NCI-H2107 (cell line): ENCODE measurements at regions not wholly inside any gene's neighbourhood (a gene's known extent, or its start where the extent isn't known, plus 50 kb on each side); places are given as distances from the start of the nearest gene placed in this dataset.

Experiments
- DNase-seq: peaks from one replicate; lab custom pipeline; 2025; lab: John Stamatoyannopoulos, UW

DNA sequence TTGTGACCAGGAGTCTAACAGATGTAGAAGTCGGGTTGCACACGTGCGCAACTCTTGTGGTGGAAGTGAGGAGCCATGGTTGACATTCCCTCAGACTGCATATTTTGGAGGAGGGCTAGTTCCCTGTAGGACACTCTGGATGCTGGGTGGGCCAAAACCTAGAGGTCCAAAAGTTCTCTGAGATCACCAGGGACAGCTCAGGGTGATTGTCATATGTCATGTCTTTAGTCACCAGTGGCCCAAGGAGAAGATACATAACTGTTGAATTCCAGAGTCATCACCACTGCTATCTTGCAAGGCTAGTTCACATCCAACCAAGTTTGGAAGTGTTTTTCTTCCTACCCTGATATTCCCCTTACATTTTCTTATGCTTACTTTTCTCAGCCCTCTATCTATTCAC lies 95.2 kb upstream of the C3orf80 start:
- DNase-seq: no peak

DNA sequence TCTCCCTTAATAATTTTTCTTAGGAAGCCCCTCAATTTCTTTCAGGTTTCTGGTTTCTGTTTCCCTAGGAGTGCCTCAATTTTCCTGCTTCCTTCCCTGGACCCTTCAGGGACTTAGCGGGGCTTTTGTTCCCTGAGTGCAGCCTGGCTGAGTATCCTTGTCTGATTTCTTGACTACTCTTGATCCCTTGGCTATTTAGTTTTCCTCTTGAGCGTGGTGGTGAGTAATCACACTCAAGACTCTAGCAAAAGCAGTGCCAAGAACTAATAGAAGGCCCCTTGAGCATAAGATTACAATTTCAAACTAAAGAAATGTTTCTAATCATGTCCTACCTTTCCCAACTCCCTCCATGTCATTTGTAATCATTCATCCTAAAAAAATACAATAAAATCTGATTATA lies 94.3 kb upstream of the C3orf80 start:
- no peak for DNase-seq

DNA sequence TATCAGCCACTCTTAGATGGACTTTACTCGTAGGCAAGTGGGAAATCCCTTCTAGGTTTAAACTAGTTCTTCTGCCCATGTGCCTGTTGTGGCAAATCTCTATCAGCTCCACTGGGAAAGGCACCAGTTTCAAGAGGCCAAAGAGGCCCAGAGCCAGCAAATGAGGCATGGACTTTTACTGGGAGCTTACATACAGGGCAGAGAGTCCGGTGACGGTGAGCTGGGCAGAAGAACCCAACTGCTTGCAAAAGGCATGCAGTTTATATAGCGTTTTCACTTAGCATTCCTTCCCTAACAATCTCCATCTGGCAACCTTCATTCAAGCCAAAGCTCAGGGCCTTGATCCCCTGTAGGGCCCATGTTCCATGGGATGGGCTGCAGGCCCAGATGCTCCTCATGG lies 93.0 kb upstream of the C3orf80 start:
- no peak for DNase-seq

- no peak for DNase-seq
Observed at GRCh38 chr3:160133757-160134156, 91.5 kb upstream of the C3orf80 start.

DNA sequence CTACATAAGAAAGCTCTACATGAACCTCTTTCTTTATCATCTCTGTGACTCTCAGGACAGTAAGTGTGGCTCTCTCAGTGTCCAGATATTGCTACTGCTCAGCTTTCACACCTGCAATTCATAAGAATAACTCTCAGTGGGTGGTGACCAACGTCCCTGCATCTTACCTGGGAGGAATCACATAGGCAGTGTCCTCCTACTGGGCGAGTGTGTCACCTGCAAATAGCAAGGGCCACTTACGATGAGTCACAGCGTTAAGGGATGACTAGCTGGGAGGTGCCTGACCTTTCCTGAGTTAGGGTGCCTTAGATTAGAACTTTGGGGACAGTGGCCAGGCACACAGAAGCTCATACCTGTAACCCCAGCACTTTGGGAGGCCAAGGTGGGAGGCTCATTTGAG lies 90.8 kb upstream of the C3orf80 start:
- no peak for DNase-seq

GRCh38 chr3:160134964-160135363 lies 90.3 kb upstream of the C3orf80 start:
- DNase-seq: no peak

GRCh38 chr3:160135851-160136250 lies 89.4 kb upstream of the C3orf80 start:
- no peak for DNase-seq

- DNase-seq: no peak
Observed at GRCh38 chr3:160136421-160136820, 88.8 kb upstream of the C3orf80 start.

DNA sequence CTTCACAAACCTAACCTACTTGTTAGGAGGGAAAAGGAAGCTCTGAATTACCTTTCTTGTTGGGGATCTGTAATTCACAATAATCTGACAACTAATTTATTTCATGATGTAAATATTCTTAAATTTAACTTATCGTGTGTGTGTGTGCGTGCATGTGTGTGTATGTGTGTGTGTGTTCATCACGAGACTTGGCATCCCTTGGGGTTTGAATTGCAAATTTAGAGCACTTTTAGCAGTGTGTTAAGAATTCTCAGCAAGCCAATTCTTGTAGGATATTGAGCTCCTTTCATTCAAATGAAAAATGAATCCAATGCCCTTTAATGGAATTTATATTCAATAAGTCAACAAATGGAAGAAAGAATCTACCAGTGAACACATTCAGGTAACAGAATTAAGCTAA lies 85.9 kb upstream of the C3orf80 start:
- DNase-seq: no peak

DNA sequence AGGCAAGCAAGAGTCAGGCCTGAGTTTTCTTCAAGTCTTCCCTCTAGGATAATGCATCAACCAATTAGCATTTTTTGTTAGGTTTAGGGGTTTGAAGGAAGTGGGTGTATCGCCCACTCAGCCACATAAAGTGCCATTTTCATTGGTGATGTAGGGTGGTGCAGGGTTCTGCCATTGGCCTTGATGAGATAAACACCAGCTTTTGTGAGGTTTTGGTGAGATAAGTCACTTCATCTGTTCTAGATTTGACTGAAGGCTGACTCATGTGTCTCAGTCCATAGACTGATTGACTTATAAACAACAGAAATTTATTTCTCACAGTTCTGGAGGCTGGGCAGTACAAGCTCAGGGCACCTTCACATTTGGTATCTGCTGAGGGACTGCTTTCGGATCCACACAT lies 84.5 kb upstream of the C3orf80 start:
- DNase-seq: no peak

GRCh38 chr3:160141485-160142185 lies 83.6 kb upstream of the C3orf80 start:
- DNase-seq: no peak

DNA sequence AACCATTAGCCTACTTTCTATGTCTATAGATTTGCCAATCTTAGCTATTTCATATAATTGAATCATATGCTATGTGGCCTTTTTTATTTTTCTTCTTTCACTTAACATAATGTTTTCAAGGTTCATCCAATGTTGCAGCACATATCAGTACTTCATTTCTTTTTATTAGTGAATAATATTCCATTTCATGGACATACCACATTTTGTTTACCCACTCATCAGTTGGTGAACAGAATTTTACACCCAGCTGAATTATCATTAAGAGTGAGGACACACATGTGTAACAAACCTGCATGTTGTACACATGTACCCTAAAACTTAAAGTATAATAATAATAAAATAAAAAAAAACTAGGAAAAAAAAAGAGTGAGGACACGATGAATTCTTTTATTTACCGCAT lies 81.7 kb upstream of the C3orf80 start:
- no peak for DNase-seq

DNA sequence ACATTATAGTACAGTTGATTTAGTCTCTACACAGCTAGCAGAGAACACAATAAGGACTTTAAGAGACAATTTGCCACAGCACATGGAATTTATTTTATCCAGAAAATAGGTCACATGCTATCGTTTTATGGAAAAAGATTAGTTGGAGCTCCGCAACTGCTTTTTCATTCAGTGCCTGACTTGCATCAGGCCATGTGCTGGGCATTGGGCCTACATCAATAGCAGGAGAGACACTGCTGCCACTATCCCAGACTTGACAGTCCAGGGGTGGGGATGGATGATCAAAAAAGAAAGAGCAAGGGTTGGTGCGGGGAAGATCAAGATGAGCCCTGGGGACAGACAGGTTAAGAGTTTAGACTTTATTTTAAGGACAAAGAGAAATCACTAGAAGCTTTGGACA lies 75.2 kb upstream of the C3orf80 start:
- no peak for DNase-seq

- no peak for DNase-seq
Observed at GRCh38 chr3:160150525-160150924, 74.7 kb upstream of the C3orf80 start.

DNA sequence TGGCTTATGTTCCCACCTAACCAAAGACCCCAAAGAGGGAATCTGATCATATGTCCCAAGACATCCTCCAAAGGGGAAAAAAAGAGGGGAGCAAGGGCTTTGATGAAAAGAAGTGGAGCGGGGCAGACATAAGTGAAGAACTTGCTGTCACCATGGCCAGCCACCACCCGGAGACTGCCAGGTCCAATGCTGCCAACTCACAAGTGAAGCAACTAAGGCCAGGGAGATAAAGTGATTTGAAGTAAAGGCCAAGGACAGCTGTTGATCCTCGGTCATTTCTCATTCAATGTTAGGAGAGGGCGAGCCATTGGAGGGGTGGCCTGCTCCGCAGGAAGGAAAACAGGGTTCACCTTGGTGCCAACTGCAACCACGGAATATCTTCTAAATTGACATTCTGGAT lies 72.6 kb upstream of the C3orf80 start:
- DNase-seq: no peak

DNA sequence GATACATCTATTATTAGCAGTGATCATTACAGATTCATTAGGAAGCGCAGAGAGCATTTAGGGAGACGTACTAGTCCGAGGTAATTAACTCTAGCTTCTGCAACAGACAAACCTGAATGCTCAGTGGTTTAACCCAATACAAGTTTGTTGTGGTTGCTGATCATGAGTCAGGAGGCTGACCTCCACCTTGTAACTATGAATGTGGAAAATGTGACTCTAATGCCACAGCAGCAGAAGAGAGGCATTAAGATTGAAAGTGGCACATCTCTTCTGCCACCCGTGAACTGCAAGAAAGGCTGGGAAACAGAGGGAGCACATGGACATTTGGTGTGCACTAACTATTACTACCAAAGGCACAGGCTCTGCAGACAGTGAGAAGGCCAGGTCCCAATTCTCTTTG lies 71.2 kb upstream of the C3orf80 start:
- DNase-seq: no peak

DNA sequence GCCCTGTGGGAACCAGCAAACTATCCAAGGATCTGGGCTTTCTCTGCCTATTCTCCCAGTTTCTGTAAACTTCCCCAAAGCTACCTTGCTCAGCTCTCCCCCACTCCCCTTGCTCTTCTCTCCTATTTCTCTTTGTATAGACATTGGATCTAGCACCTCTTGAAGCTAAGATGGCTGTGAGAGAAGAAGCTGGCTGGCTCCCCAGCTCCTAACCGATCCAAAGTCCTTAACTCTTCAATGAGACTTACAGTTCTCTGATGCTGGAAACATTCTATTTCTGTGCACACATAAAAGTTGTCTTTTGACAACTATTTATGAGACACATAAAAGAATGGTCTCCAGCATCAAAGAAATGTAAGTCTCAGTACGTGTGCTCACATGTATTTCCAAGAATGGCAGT lies 70.6 kb upstream of the C3orf80 start:
- no peak for DNase-seq

DNA sequence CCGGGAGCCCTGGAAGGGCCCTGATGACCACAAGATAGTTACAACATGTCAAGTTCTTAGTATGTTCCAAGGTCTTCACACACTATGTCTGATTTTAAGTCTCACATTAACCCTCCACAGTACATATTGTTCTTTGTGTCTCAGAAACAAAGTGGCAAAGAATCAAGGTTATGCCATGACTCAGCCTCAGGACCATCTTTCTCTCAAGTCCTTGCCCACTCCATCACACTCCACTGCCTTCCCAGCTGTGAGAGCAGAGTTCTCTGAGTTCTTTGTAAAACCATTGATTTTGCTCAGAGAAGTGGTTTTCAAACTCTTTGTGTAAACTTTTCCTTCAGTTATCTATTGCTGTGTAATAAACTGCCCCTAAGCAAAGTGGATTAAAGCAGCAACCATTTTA lies 67.9 kb upstream of the C3orf80 start:
- DNase-seq: no peak

DNA sequence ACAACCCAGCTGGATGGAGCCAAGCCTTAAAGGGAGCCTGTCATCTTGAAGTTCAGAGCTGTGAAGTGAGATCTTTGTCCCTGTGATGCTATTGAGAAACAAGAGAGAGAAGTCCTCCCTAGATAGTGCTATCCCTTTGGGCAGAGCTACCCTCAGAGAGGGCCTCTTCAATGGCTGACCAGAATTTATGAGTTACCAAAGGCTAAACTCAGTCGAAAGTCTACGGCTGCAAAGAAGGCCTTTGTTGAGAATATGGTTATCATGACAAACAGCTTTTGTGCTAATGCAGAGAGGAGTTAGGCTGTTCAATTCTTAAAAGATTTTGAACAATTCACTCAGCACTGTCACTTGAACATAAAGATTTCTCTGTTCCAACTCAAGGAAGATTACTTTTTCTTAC lies 65.9 kb upstream of the C3orf80 start:
- no peak for DNase-seq

GRCh38 chr3:160159806-160160205 lies 65.4 kb upstream of the C3orf80 start:
- DNase-seq: no peak

DNA sequence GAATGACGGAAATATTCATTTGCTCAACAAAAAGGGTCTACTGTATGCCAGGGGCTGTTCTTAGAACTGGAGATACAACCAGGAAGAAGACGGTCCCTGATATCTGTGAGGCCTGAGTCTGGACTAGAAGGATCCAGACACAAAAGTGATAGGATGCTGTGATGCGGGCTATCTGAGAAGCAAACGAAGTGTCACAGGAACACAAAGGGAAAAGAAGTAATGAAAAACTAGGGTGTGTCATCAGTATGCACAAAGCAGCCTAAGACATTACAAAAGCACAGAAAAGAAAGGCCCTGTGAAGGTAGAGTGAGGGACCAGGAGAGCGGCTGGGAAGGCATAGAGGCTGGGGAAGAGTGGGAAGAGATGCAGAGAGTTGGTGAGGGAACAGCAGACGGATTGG lies 63.3 kb upstream of the C3orf80 start:
- DNase-seq: no peak

DNA sequence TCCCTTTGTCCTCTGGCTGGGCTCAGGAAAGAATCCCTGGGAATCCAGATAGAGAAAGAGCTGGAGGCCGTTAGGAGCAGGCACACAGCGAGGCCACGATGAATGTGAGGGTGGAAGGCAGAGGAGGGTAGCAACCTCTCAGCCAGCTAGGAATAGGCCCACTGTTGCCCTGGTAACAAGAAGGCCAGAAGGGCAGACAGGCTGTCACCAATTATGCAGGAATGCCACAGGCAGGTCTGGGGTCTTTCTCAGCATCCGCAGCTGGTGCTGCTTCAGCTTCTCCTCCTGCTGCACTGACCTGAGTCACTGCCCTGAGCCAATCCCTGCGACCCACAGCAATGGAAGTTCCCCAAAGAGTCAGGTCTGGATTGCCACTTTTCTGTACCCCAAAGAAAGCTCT lies 62.8 kb upstream of the C3orf80 start:
- DNase-seq: no peak

GRCh38 chr3:160163229-160163878 lies 61.9 kb upstream of the C3orf80 start:
- DNase-seq: peak; percentile 33

DNA sequence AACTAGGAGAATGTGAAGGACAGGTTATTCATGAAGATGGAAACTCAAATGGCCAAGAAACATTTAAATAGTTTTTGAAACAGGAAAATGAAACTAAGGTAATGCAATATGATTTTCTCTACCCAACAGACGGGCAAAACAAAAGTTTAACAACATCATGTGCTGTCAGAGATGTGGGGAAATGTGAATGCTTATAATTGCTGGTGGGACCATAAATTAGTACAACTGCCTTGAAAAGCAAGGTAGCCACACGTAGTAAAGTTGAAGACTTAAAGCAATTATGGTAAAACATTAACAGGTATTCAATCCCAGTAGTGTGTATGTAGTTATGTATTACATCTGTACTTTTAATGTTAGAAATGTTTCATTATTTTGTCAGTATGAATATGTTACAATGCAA lies 57.0 kb upstream of the C3orf80 start:
- no peak for DNase-seq
